Ureter (tissue), 1 donor: ENCODE measurements at regions not wholly inside any gene's neighbourhood (a gene's known extent, or its start where the extent isn't known, plus 50 kb on each side); places are given as distances from the start of the nearest gene placed in this dataset.
"Not testable (repeated sequence)": the region's sequence is repeated elsewhere in the genome, so short reads cannot be mapped to it uniquely, and the experiment has no call there.

Experiments used
- DNase-seq: peaks from one replicate; pipeline ENCODE4 v3.0.0-alpha.2; 2020; ENCODE audit warnings: low spot score
- donor health status: DM: yes; HTN: yes; CAD: no.

DNA sequence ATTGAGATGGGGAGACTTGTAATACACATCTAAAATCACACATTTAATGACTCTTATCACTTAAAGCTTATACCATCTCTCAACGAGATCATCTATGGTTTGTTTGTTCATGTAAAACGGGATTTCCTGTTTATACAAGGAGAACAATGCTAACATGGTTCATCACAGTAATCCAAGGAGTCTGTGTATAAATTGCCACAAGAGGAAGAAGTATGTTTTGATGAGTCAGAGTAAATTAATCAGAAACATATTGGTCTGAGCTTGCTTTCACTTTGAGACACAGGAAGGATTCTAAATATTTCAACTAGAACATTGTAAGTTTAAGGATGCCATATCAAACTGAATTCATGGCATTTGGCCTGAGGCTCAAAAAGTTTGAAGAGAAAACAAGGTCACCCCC, 594.1 kb downstream of the GLUD2 start:
- DNase-seq: no peak

- no peak for DNase-seq
Observed at GRCh38 chrX:121642415-121642814, 595.0 kb downstream of the GLUD2 start.

DNA sequence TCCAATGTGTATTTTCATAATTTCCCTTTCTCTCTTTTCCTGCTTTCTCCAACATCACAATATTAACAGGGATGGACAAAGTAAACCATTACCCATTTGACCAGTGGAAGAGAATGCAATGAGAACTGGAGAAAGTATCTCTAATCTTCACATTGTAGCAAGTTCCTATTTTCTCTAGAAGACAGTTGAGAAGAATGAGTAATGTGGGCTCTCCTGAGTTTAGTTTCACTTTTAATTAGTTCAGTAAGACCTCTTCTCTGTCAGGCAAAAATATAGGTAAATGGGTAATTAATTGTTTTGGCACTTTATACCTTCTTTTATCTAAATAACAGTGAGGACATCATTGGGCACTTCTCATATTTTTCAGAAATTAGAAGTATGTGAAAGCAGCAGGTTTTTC, 602.0 kb downstream of the GLUD2 start:
- DNase-seq: no peak

GRCh38 chrX:121655276-121655675, 607.9 kb downstream of the GLUD2 start:
- no peak for DNase-seq

- DNase-seq: no peak
Observed at GRCh38 chrX:121666171-121666570, 618.8 kb downstream of the GLUD2 start.

GRCh38 chrX:121671649-121672048, 624.2 kb downstream of the GLUD2 start:
- no peak for DNase-seq

GRCh38 chrX:121709236-121709635, 661.8 kb downstream of the GLUD2 start:
- not testable (repeated sequence) for DNase-seq

DNA sequence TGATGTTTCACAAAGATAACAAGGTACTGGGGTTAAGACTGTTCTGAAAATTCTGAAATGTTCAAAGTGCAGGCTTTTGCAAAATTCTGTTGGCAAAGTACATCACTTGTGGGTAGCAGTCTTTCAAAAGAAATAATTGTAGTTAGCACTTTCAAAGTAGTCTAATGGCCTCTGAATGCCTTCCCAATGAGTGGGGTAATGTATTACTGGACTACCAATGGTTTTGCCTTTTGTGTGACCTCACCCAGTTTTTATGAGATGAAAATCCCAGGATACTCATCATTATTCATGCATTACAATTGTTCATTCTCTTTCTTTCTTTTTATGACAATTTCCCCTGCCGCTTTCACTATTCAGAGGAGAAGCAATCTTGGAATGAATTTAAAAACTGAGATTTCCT, 686.1 kb downstream of the GLUD2 start:
- no peak for DNase-seq

DNA sequence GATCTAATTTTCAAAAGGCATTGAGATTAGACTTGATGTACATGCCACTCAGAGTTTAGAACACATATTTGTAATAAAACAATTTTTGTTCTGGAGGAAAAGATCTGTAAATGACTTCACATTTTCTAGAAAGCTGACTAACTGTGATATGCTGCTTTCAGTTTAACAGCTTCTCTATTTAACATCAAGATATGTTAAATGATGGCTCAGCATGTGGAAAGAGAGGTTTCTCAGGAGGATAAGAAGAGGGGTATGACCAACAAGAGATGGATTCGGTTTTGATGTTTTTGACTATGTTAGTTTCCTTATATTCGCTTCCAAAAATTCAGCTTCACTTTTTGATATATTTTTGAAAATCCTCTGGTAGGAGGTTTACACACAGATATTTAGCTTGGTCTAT, 698.7 kb downstream of the GLUD2 start:
- no peak for DNase-seq

GRCh38 chrX:121753602-121754001, 706.2 kb downstream of the GLUD2 start:
- not testable (repeated sequence) for DNase-seq

DNA sequence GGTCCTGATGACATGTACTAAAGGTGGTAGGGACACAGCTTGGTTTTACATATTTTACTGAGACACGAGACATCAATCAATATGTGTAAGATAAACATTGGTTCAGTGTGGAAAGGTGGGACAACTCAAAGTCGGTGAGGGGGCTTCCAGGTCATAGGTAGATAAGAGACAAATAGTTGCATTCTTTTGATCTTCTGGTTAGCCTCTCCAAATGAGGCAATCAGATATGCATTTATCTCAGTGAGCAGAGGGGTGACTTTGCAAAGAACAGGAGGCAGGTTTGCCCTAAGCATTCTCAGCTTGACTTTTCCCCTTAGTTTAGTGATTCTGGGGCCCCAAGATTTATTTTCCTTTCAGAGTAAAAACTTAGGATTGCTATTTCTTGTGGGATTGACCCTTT, 706.9 kb downstream of the GLUD2 start:
- DNase-seq: no peak

DNA sequence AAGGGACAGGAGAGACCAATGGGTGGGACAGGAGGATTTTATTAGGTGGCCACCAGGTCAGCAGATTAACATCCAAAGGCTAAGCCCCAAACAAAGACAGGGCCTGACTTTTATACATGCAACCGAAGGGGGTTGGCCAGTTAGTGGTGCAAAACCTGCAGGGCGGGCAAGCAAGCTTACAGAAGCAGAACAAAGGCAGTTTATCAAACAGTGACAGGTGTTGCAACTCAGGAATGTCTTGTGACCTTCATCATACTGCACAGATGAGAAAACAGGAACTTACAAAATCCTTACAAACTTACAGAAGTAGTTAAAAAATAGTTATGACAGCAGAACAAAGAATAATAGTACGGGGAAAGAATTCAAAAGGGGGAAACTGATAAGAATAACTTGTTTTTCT, 708.1 kb downstream of the GLUD2 start:
- no peak for DNase-seq

- DNase-seq: no peak
Observed at GRCh38 chrX:121761845-121762244, 714.4 kb downstream of the GLUD2 start.

GRCh38 chrX:121763671-121764070, 716.3 kb downstream of the GLUD2 start:
- DNase-seq: no peak

DNA sequence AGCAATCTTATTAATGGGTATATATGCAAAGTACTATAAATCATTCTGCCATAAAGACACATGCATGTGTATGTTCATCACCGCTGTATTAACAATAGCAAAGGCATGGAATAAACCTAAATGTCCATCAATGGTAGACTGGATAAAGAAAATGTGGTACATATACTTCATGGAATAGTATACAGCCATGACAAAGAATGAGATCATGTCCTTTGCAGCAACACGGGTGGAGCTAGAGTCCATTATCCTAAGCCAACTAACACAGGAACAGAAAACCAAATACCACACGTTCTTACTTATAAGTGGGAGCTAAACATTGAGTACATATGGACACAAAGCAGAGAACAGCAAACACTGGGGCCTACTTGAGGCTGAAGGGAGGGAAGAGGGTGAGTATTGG, 720.8 kb downstream of the GLUD2 start:
- DNase-seq: not testable (repeated sequence)

DNA sequence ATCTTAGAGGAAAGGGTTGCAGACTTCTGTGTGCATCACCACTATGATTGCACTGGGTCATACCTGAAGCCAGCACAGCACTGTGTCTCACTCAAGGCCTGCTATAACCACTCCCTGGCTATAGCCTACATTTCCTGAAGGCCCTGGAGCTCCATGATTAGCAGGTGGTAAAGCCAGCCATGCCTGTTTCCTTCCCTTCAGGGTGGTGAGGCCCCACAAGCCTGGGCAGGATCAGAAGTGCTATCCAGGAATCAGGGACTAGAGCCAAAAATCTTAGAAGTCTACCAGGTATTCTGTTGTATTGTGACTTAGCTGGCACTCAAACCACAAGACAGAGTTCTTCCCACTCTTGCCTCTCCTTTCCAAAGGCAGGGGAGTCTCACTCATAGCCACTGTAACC, 734.6 kb downstream of the GLUD2 start:
- no peak for DNase-seq

GRCh38 chrX:121782544-121782943, 735.1 kb downstream of the GLUD2 start:
- DNase-seq: no peak

DNA sequence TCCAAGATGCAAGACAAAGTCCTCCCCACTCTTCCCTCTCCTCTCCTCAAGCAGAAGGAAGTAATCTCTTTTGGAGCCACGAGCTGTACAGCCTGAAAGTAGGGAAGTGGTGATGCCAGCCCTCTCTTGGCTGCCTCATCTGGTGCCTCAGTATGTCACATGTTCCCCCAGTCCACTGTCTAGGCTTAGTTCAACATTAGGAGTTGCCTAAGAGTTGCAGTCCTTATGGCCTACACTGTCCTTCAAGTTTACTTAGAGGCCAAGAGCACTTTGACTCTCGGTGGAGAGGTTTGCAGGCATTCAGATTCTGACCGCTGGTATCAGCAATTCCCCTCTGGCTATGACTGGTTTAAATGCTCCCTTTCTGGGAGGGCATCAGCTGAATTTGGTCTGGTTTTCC, 735.6 kb downstream of the GLUD2 start:
- DNase-seq: no peak

- no peak for DNase-seq
Observed at GRCh38 chrX:121802881-121803412, 755.5 kb downstream of the GLUD2 start.

GRCh38 chrX:121823406-121823805, 776.0 kb downstream of the GLUD2 start:
- DNase-seq: no peak

DNA sequence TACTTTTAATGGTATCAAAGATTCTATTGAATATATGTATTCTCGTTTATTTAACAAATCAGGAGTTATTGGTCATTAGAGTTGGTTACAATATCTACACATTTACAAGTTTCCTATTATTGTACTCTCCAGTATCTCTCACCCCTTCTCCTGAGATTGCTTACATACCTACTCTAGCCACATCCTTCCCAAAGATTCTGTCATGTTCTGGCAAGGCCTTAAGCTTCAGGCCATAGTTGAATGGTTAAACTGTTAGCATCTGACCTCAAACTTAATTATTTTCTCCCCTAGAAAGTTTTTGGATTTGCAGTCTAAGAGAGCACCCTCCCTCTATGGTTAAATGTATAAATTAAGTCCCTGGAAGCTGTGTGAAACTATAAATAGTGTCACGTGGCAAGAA, 784.2 kb downstream of the GLUD2 start:
- no peak for DNase-seq

GRCh38 chrX:121832446-121832845, 785.0 kb downstream of the GLUD2 start:
- no peak for DNase-seq

- no peak for DNase-seq
Observed at GRCh38 chrX:121836000-121836399, 788.6 kb downstream of the GLUD2 start.

GRCh38 chrX:121851033-121851432, 803.6 kb downstream of the GLUD2 start:
- DNase-seq: no peak
